Suppressor macrophage treated with lipopolysaccharide for 4 hours (primary cell): ENCODE measurements at regions not wholly inside any gene's neighbourhood (a gene's known extent, or its start where the extent isn't known, plus 50 kb on each side); places are given as distances from the start of the nearest gene placed in this dataset.
"Not testable (repeated sequence)": the region's sequence is repeated elsewhere in the genome, so short reads cannot be mapped to it uniquely, and the experiment has no call there.

Experiments
- DNase-seq: peaks from one replicate; pipeline ENCODE4 v3.0.0-alpha.2; 2020

- DNase-seq: no peak
Observed at GRCh38 chr4:116275006-116275405, 810.4 kb downstream of the TRAM1L1 start.

GRCh38 chr4:116272336-116272735 lies 813.0 kb downstream of the TRAM1L1 start:
- DNase-seq: no peak

- not testable (repeated sequence) for DNase-seq
Observed at GRCh38 chr4:116260931-116261330, 824.4 kb downstream of the TRAM1L1 start.

DNA sequence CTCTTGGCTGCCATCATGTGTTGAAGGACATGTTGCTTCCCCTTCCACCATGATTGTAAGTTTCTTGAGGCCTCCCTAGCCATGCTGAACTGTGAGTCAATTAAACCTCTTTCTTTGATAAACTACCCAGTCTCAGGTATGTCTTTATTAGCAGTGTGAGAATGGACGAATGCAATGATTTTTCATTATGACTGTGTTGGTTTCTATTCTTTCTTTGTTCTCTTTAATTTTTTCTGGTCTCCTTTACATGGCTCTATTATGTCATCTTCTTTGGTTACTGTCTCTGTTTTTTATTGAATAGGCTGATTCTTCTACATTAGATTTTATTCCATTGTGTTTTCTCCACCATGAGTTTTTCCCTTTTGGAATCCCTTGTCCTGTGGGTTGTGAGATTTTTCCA lies 840.6 kb downstream of the TRAM1L1 start:
- no peak for DNase-seq

DNA sequence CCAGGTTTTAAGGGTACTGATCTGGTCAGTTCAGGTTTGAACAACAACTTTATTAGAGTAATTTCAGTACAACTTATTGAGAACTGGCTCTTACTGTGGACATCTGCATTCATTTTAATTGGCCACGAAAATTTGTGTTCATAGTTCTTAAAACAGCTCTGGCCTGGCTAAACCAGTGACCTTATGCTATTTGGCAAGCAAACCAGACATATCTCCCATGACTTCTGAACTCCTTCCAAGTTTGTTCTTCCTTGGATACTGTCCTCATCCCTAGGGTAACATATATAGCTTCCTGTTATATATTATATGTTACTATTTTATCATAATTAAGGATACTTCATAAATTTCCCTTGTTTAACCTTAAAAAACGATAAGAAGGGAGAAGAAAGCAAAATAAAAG lies 841.9 kb downstream of the TRAM1L1 start:
- DNase-seq: no peak

- DNase-seq: no peak
Observed at GRCh38 chr4:116233971-116234370, 851.4 kb downstream of the TRAM1L1 start.

DNA sequence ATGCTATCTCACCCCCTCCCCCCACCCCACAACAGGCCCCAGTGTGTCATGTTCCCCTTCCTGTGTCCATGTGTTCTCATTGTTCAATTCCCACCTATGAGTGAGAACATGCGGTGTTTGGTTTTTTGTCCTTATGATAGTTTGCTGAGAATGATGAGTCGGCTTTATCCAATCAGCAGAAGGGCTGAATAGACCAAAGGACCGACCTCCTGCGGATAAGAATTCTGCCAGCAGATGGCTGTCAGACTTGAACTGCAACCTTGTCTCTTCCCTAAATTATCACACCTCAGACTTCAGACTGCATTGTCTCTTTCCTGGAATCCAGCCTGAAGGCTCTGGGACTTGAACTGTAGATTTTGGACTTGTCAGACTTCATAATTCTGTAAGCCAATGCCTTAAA lies 853.4 kb downstream of the TRAM1L1 start:
- DNase-seq: not testable (repeated sequence)

GRCh38 chr4:116229420-116229819 lies 856.0 kb downstream of the TRAM1L1 start:
- no peak for DNase-seq

DNA sequence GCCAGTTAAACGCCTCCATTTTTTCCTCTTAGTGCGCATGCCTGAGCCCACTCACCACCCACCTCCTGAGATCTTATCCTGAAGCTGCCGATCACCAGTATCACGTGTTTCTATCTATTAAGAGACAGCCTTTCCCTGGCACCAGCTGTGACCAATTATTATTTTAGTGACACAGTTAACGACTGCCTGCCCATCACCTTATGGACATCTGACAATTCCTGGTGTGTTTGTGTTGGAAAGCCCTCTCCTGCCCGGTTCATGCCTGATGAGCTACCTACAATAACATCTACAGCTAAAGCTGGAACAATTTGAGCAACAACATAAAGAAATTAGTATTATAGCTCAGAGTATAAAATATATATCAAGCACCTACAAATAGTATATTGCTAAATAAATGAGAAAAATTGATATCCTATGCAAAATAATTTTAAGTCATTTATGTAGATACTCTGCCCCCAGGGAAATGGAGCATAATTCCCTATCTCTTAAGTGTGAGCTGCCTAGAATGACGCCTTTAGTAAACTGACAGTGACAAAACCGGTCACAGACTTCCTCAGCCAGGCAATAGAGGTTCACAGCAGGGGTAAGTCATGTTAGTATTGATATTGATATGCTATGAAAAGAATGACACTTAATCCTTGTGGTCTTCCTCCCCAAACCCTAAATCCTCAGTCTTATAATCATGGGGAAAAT lies 862.2 kb downstream of the TRAM1L1 start:
- DNase-seq: no peak

DNA sequence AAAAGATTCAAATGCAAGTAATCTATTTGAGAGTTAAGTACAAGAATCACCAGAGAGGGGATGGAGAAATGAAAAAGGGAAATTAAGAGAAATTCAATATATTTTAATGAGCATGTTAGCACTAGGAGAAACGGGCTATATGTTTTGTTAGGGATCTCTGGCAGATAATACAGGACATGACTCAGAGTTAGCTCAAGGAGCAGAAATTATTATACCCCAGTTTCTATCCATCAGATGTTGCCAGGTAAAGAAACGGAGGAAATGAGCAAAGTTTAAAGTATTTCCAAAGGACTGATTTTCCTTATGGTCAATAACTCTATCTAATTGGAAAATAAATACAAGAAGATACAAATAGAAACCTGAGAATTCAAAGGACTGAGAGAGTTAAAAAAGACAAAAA lies 867.6 kb downstream of the TRAM1L1 start:
- no peak for DNase-seq

- no peak for DNase-seq
Observed at GRCh38 chr4:116215622-116216021, 869.8 kb downstream of the TRAM1L1 start.

DNA sequence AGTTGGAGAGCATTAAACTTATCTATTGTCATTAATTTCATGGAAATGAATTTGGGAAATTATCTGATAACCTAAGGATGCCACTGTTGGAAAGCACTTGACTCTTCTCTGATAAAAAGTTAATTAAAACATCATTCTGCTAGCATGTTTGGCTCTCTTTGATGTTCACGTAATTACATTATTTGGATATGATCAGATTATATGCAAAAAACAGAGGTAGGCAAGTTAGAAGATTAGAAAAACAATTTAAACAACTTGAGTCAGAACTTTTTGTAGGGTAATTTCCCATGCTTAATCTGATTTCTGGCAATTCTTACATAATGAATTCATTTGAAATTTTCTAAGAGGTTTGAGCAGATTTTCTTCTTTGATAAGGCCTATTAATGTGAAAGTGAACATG lies 882.9 kb downstream of the TRAM1L1 start:
- no peak for DNase-seq

GRCh38 chr4:116197317-116197809 lies 888.0 kb downstream of the TRAM1L1 start:
- DNase-seq: no peak

DNA sequence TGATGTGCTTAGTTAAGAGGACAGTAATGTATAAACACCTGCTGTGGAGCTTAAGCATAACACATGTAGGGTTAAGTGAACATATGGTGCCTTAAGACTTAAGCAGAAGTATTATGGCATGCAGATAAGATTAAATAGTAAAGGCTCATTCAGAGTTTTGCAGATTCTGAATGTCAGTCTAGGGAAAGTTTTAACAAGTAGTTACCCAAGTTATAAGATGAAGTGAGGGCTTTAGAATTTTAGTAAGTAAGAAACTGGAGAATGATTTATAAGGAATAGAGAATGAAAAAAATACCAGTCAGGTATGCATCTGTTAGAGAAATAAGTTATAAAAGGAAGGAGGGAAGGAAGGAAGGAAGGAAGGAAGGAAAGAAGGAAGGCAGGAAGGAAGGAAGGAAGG lies 902.1 kb downstream of the TRAM1L1 start:
- no peak for DNase-seq

DNA sequence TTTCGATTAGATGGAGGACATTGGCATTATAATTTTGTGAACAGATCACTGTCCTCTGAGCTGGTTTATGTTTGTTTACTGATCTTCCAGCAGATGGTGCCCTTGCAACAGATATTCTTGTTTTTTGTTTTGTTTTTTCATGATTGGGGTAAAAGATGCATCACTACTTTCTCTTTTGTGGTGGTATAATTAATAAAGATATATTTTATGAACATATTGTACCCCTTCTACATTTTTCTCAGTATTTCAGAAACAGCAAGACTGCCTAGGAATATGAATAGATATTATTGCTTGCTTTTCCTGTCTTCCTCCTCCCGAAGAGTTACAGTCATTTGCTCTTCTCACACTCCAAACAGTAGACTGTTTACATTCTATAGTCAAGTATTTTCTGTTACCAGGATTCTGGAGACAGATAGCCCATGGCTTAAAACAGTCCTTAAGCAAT lies 905.2 kb downstream of the TRAM1L1 start:
- DNase-seq: peak; percentile 14

- not testable (repeated sequence) for DNase-seq
Observed at GRCh38 chr4:116151371-116151770, 934.0 kb downstream of the TRAM1L1 start.

GRCh38 chr4:116150152-116150551 lies 935.2 kb downstream of the TRAM1L1 start:
- no peak for DNase-seq

DNA sequence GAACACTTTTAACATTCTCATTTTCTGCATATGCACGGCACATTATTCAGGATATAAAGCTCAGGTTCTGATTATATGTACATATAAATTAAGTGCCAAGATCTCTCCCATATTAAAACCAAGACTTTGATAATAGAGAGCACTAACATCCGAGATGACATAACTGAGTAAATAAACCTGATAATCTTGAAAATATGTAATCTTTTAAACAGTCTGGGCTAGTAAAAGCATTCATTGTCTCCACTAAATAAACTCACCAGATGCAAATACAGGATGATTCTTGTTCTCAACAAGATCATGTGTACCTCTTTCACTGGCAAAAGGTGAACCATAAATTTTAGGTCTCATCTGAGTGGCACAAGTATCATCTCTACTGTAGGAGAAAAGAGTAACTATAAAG lies 942.2 kb downstream of the TRAM1L1 start:
- DNase-seq: no peak

DNA sequence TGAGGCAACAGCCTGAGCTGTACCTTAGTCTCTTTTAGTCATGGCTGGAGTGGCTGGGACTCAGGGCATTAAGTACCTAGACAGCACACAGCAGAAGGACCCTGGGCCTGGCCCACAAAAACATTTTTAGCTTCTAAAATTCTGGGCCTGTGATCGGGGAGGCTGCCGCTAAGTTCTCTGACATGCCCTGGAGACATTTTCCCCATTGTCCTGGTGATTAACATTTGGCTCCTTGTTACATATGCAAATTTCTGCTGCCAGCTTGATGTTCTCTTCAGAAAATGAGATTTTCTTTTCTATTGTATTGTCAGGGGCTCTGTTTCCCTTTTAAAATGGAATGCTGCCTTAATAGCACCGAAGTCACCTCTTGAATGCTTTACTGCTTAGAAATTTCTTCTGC lies 952.4 kb downstream of the TRAM1L1 start:
- DNase-seq: no peak

DNA sequence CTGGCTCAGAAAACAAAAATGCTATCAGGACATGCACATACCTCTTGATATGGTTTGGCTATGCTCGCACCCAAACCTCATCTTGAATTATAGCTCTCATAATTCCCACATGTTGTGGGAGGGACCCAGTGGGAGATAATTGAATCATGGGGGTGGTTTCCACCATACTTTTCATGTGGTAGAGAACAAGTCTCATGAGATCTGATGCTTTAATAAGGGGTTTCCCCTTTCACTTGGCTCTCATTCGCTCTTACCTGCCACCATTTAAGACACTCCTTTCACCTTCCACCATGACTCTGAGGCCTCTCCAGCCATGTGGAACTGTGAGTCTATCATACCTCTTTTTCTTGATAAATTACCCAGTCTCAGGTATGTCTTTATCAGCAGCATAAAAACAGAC lies 958.6 kb downstream of the TRAM1L1 start:
- no peak for DNase-seq

DNA sequence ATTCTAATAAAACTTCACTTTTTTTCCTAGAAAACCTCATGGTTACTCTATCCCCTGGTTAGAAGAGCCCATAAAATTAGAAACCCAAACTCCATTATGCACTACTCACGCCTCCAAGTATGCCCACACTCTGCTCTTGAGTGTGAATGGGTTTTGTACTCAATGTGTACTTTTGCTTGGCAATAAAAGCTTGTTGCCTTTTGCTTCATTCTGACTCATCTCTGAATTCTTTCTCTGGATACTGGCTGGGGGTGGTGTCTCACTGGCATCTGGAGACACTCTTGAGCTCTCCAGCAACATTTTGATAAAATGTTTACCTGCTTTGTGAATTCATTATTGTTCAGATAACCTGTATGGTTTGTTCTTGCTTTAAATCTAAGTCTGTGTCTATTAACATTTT lies 963.3 kb downstream of the TRAM1L1 start:
- no peak for DNase-seq

DNA sequence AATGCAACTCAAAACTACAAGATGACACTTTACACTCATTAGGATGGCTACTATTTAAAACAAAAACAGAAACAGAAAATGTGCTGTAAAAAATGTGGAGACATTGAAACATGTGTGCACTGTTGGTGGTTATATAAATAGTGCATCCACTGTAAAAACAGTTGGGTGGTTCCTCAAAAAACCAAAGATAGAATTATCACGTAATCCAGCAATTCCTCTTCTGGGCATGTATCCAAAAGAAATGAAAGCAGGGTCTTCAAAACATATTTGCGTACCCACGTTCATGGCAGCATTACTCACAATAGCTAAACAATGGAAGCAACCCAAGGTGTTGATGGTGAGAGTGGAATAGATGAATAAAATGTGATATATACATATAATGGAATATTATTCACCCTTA lies 967.2 kb downstream of the TRAM1L1 start:
- DNase-seq: no peak

- not testable (repeated sequence) for DNase-seq
Observed at GRCh38 chr4:116112861-116113260, 972.5 kb downstream of the TRAM1L1 start.

DNA sequence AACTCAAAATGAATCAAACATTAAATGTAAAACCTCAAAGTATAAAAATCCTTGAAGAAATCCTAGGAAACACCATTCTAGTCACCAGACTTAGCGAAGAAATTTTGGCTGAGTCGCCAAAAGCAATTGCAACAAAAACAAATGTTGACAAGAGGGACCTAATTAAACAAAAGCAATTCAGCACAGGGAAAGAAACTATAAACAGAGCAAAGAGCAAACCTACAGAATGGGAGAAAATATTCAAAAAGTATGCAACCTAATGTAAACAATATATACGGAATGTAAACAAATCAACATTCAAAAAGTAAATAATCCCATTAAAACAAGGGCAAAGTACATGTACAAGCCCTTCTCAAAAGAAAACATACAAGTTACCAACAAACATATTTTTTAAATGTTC lies 974.7 kb downstream of the TRAM1L1 start:
- DNase-seq: no peak

GRCh38 chr4:116108606-116109005 lies 976.8 kb downstream of the TRAM1L1 start:
- DNase-seq: no peak
